A204.1 (cell line): ENCODE measurements at regions not wholly inside any gene's neighbourhood (a gene's known extent, or its start where the extent isn't known, plus 50 kb on each side); places are given as distances from the start of the nearest gene placed in this dataset.

Source experiments
- FAIRE-seq: peaks from 2 replicates; lab custom pipeline; 2012; peaks lifted over from hg19 to GRCh38; lab: Jason Lieb, UNC

DNA sequence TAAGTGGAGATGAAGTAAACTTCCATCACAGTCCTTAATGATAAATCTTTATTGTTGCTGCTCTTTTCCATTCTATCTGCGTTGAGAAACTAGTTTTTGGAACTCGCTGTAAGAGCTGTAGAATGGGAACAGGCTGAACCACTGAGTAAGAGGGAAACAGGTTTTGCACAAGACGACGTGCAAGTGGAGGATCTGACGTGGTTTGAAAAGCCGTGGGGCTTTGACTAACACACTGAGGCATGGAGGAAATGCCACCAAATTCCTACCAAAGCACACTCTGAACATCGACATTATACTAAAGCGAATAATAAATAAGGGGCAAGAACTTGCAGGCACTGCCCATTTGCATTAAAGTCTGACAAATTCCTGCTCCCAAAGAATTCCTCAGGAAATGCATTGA lies 160.6 kb downstream of the KLF6 start:
- no peak for FAIRE-seq

- no peak for FAIRE-seq
Measured at GRCh38 chr10:3623746-3624145, 161.3 kb downstream of the KLF6 start.

- no peak for FAIRE-seq
Measured at GRCh38 chr10:3622845-3623621, 162.0 kb downstream of the KLF6 start.

DNA sequence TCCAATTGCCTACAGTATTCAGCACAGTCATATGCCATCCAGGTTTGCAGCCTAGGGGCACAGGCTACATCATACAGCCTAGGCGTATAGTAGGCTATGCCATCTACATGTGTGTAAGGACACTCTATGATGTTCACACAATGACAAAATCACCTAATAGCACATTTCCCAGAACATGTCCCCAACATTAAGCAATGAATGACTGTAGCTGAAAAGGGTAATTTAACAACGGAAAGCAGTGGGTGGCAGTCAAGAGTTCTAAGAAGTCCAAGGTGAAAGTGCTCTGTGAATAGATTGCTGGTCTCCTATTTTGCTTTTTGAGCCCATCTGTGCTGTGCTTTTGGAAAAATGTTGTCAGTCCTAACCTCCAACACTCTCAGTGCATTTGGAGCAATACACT lies 162.6 kb downstream of the KLF6 start:
- no peak for FAIRE-seq

DNA sequence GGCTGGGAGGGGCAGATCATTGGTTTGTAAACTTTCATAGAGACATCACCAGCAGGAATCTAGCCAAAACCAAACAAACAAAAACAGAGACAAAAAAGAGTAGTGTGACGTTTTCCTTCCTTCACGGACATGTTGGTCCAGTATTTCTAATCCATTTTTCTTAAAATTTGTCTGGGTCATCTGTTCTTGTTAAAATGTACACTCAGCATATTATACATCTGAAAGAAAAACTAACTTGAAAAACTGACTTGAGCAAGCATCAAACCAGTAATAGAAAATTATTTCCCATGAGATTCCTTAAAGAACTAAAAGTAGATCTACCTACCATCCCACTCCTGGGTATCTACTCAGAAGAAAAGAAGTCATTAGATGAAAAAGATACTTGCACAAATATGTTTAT lies 164.2 kb downstream of the KLF6 start:
- no peak for FAIRE-seq

- FAIRE-seq = no peak
Measured at GRCh38 chr10:3619241-3619640, 165.8 kb downstream of the KLF6 start.

- FAIRE-seq = no peak
Measured at GRCh38 chr10:3616880-3617279, 168.1 kb downstream of the KLF6 start.

GRCh38 chr10:3613318-3613717 lies 171.7 kb downstream of the KLF6 start:
- FAIRE-seq = no peak

- FAIRE-seq = no peak
Measured at GRCh38 chr10:3612183-3613001, 172.6 kb downstream of the KLF6 start.

- no peak for FAIRE-seq
Measured at GRCh38 chr10:3606309-3606708, 178.7 kb downstream of the KLF6 start.

GRCh38 chr10:3605882-3606281 lies 179.1 kb downstream of the KLF6 start:
- FAIRE-seq = no peak

- no peak for FAIRE-seq
Measured at GRCh38 chr10:3595736-3596135, 189.3 kb downstream of the KLF6 start.

DNA sequence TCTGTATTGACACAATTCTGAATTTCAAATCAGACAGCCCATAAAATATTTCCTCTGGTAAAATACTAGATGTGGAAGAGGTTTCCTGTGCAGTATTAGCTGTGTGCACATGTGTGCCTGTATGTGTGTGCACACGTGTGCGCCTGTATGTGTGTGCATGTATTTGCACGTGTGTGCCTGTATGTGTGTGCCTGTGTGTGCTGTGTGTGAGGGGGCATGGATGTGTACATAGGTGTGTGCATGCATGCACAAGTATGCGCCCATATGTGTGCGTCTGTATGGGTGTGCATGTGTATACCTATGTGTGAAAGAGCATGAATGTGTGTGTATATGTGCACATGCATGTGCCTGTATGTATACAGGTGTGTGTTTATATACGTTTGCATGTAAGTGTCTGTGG lies 191.4 kb downstream of the KLF6 start:
- no peak for FAIRE-seq

DNA sequence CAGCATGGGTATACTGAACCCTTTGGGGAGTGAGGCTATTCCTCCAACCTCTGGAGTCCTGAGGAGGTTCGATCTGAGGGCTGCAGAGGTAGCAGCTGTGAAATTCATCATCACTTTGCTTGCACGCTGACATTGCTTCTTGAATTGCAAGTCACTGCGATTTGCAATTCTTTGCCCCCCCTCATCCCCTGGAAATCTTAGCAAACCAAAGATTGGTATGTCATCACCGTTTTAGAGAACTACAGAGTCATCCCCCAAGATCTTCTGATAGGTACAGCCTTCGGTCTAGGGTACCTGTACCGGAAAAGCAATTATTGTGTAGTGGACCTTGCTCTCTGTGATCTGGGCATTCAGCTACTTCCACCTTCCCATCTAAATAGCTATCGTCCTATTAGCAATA lies 192.6 kb downstream of the KLF6 start:
- FAIRE-seq = no peak

DNA sequence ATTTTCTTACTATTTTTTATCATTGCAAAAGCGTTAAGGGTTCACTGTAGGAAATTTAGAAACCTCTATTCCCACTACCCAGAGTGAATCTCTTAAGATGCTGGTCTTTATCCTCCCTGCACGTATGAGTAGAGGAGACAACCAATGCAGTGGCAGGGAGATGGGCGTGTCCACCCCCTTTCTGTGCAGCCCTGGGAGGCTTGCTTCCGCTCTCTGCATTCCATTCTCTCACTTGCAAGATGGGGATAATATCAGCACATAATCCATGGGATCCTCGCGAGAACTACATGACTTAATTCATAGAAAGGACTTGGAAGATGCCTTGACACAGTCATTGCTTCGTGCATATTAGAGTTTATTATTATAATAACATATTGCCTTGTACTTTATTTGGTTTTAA lies 196.2 kb downstream of the KLF6 start:
- FAIRE-seq = no peak

GRCh38 chr10:3588346-3588745 lies 196.7 kb downstream of the KLF6 start:
- no peak for FAIRE-seq

- no peak for FAIRE-seq
Measured at GRCh38 chr10:3584926-3585784, 199.9 kb downstream of the KLF6 start.

DNA sequence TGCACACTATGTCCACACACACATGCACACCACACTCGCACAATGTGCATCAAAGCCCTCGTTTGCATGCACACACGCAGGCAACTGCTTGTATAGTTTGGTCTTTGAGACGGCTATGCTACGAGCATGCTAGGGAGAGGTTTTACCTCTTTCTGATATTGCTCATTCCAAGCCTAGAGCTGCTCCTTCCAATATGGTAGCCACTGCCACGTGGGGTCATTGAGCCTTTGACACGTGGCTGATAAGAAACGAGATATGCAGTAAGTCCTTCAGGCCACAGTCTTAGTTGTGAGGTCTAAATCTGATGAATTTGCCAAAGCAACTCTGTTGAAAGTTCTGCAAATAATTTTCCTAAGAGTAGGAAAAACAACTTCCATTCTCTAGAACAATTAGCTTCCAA lies 204.4 kb downstream of the KLF6 start:
- FAIRE-seq = no peak

DNA sequence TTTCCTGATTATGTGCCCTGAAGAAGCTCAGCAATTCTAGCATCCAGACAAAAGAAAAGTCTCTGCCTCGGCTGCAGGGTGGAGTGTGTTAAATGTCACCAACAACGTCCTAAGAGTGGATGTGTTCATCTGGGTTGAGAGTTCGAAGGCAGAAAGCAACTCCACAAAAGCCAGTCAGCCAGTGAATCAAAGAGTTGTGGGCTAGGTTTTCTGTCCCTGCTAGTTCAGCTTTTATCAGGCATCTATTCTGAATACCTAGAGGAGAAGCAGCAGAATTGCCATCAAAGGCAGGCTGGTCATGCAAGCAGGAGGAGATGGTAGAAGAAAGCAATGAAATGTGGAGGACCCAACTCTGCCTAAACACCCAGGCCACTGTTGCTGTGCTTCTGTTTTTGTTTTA lies 205.2 kb downstream of the KLF6 start:
- FAIRE-seq = no peak

- no peak for FAIRE-seq
Measured at GRCh38 chr10:3578682-3579081, 206.3 kb downstream of the KLF6 start.

DNA sequence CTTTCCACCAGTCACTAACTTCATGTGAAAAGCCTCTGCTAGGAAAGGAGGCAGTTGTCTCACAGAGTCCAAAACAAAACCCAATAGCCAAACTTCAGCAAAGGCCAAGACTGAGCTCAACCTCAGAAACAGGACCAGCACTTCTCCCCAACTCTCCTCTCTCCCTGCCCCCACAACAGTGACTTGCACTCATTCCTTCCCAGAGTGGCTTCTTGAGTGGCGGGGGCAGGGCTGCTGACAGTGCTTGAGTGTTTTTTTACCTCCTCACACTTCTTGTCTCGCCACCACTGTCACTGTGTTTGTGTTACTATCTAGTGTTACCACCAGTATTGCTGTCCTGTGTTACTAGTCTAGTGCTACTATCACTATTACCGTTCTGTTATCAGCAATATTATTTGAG lies 206.8 kb downstream of the KLF6 start:
- FAIRE-seq = no peak

GRCh38 chr10:3574451-3574850 lies 210.6 kb downstream of the KLF6 start:
- no peak for FAIRE-seq

DNA sequence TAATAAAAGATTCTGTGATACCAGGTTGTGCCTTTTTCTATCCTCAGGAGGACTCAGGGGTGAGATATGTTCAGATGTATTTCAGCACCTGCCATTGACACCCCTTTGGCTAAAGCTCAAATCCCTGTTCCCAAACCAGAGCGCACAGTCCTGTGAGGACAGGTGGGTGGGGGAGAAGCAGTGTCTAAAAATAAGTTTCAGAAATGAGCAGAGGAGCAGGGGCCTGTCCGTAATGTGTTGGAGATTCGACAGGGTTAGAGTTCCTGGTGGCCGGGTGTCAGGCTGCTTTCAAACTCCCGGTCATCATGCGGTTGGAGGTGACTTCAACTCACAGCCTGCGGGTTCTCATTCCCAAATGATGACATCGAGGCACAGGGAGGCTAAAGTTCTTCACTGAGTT lies 211.5 kb downstream of the KLF6 start:
- no peak for FAIRE-seq
